Right lobe of liver (tissue), 6 donors: ENCODE measurements at regions not wholly inside any gene's neighbourhood (a gene's known extent, or its start where the extent isn't known, plus 50 kb on each side); places are given as distances from the start of the nearest gene placed in this dataset.

Source experiments
- ATAC-seq, 4 donors: fragments of 200-7000 bp; cut with Tn5 transposase; one replicate each; pipeline ENCODE4 v1.9.1; 2020; ENCODE audit warnings: mild to moderate bottlenecking in 4 of 4, moderate library complexity in 4 of 4
- DNase-seq, 3 donors: peaks; one replicate each; pipeline ENCODE4 v3.0.0-alpha.2; 2020
- H3K27ac ChIP-seq, 3 donors: fragments of 200-600 bp; one replicate each; pipeline ENCODE4 v1.8.0; 2022
- H3K27me3 ChIP-seq, 2 donors: fragments of 200-600 bp; one replicate each; pipeline ENCODE4 v1.8.0; 2022
- H3K36me3 ChIP-seq, 4 donors: fragments of 200-600 bp; sonication (generic) in 1 of 4; one replicate each; pipeline versions ENCODE4 v1.5.1 to v1.8.0; 2017 to 2022; ENCODE audit warnings: control low read depth in 1 of 4
- H3K4me1 ChIP-seq, 4 donors: fragments of 200-600 bp; sonication (generic) in 1 of 4; one replicate each; pipeline versions ENCODE4 v1.5.1 to v1.8.0; 2017 to 2022; ENCODE audit warnings: control low read depth in 1 of 4
- H3K4me3 ChIP-seq, 3 donors: fragments of 200-600 bp; one replicate each; pipeline ENCODE4 v1.8.0; 2022
- H3K9me3 ChIP-seq, 4 donors: fragments of 200-600 bp; sonication (generic) in 1 of 4; one replicate each; pipeline versions ENCODE4 v1.5.1 to v1.8.0; 2017 to 2022; ENCODE audit warnings: control low read depth in 1 of 4
- POLR2A ChIP-seq: fragments of 450-650 bp; IDR thresholded peaks from one replicate; pipeline ENCODE4 v1.6.1; 2017; ENCODE audit warnings: antibody characterized with exemption, mild to moderate bottlenecking
- WGBS: methylation state at CpG from one replicate; pipeline ENCODE4 v1.1.6; 2018; ENCODE audit warnings: low coverage, low lambda C conversion rate; ENCODE audit not compliant: insufficient coverage; ENCODE audit errors: missing lambda C conversion rate; 5-methylcytosine and 5-hydroxymethylcytosine counted together
- intact Hi-C, 2 donors: fragments of 100-400 bp; cut with DNase I; formaldehyde crosslinking; loops; one replicate each; pipeline versions ENCODE4 v1.11.2 to v1.14.1; 2022
- TF ChIP-seq, protein P1 (sequence below), 4 donors: fragments of 200-600 bp in 3 of 4; fragments of 450-650 bp in 1 of 4; IDR thresholded peaks; one replicate each; pipeline versions ENCODE4 v1.5.1 to v1.8.0; 2016 to 2022; ENCODE audit warnings: antibody characterized with exemption in 4 of 4, mild to moderate bottlenecking in 2 of 4
- donor health status: DM: no; HTN: yes; CAD: no.
- donor health status: DM: no; HTN: no; CAD: no.
- donor health status: DM: no; HTN: no; CAD: no.
- donor health status: DM: no; HTN: yes; CAD: no.
- donor health status: DM: no; HTN: yes; CAD: no.

DNA sequence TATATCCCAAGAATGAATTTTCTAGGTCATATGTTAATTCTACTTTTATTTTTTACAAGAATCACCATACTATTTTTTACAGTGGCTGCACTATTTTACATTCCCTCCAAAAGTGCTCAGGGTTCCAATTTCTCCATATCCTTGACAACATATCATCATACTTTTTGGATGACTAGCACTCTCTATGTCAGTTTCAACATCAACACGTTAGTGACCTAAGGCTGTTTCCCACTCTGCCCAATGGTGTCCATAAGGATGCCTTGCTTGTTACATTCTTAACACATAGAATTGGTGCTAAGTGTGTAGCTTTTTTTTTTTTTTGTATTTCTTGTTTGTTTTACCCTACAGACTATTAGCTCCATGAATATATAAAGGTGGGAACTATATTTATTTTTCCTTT is 175.4 kb downstream of the PCDH10 start:
- intact Hi-C loops: no loop called here
- H3K36me3 ChIP-seq: no peaks in the 10 kb centered on the region
- no peak for ATAC-seq

DNA sequence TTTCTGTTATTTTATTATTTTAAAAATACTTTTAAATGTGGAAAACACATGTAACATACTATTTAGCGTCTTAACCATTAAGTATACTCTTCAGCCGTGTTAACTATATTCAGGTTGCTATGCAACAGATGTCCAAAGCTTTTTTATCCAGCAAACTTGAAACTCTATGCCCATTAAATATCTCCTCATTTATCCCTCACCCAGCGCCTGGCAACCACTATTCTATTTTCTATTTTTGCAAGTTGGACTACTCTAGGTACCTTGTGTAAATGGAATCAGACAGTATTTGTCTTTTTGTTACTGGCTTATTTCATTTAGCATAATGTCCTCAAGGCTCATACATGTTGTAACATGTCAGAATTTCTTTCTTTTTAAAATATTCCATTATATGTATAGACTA is 174.6 kb downstream of the PCDH10 start:
- Histone ChIP-seq H3K36me3 (no peaks in the 10 kb centered on the region), H3K9me3 (no peaks in the 10 kb centered on the region), H3K4me3 (no peak overlapping the region), H3K27me3 (no peaks in the 10 kb centered on the region), H3K27ac (no peak overlapping the region), H3K4me1 (no peaks in the 10 kb centered on the region)
- TF ChIP-seq, protein P1, sequence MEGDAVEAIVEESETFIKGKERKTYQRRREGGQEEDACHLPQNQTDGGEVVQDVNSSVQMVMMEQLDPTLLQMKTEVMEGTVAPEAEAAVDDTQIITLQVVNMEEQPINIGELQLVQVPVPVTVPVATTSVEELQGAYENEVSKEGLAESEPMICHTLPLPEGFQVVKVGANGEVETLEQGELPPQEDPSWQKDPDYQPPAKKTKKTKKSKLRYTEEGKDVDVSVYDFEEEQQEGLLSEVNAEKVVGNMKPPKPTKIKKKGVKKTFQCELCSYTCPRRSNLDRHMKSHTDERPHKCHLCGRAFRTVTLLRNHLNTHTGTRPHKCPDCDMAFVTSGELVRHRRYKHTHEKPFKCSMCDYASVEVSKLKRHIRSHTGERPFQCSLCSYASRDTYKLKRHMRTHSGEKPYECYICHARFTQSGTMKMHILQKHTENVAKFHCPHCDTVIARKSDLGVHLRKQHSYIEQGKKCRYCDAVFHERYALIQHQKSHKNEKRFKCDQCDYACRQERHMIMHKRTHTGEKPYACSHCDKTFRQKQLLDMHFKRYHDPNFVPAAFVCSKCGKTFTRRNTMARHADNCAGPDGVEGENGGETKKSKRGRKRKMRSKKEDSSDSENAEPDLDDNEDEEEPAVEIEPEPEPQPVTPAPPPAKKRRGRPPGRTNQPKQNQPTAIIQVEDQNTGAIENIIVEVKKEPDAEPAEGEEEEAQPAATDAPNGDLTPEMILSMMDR (IDR thresholded peaks at IDR 0.05): no peak
- TF ChIP-seq POLR2A: no peak
- intact Hi-C loops: no loop called here
- DNase-seq: no peak
- 64% methylated on average over 3 of the region's 3 CpGs for WGBS
- no peak for ATAC-seq

More for the DNA sequence above, 175.4 kb downstream of the PCDH10 start:
- WGBS: 35% methylated on average over 1 of the region's 1 CpG
- TF ChIP-seq, protein P1 (IDR thresholded peaks at IDR 0.05): no peak
- TF ChIP-seq POLR2A: no peak
- H3K9me3 ChIP-seq: no peaks in the 10 kb centered on the region
- H3K27me3 ChIP-seq: no peaks in the 10 kb centered on the region
- H3K27ac ChIP-seq: no peak overlapping the region
- no peak overlapping the region for H3K4me3 ChIP-seq
- H3K4me1 ChIP-seq: no peaks in the 10 kb centered on the region
- DNase-seq: no peak

DNA sequence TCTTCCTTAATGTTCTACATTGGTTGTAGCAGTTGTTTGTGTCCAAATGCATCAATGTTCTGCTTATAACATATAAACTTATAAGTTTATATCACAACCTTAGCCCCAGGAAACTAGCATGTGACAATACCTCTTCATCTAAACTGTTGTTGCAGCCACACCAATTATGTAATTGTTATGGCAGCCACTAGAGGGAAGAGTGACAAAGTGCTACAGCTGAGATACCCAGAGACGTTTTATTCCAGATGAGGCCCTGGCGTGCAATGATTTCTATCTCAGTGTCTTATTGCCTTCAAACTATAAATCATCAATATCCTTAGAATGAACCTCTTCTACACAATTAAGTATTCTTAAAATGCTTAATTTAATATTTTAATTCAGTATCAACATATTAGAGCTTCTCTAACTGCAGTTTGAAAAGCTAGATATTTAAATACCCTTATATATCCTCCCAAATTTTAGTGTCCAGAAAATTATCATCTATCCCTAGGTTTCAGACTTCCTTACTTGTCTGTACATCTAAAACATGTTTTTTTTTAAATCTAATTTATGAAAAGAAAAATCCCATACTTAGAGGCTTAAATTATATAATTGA is 171.6 kb downstream of the PCDH10 start:
- H3K36me3 ChIP-seq: no peaks in the 10 kb centered on the region
- no peak overlapping the region for H3K27ac ChIP-seq
- no peaks in the 10 kb centered on the region for H3K9me3 ChIP-seq
- ATAC-seq (peak; percentile 63 to 75 (median 70)), DNase-seq (no peak)
- H3K4me3 ChIP-seq: no peak overlapping the region
- 2% methylated on average over 2 of the region's 2 CpGs for WGBS
- no peaks in the 10 kb centered on the region for H3K27me3 ChIP-seq
- intact Hi-C loops: no loop called here
- H3K4me1 ChIP-seq: no peaks in the 10 kb centered on the region
- TF ChIP-seq POLR2A: no peak
- TF ChIP-seq, protein P1 (IDR thresholded peaks at IDR 0.05): peak; percentile 38 to 53 (median 50)

DNA sequence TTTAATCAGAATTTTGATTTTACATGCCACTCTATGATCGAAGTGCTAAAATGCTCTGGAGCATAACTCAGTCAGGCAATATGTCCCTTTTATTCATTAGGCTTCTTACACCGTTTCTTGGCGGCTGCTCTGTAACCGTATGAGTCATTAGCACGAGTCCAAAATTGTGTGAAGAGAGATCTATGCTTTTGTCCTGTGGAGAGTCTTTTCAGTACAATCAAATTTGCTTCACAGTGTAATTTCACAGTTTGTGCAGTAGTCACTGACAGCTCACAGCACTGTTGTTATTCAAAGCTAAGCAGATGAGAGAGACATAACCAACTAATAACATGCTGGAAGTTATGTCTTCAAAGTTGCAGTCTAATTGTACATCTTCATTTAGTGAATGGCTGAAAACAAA is 167.8 kb downstream of the PCDH10 start:
- 53% methylated on average over 5 of the region's 5 CpGs for WGBS
- Histone ChIP-seq H3K27ac (no peak overlapping the region), H3K4me1 (no peaks in the 10 kb centered on the region), H3K9me3 (no peaks in the 10 kb centered on the region), H3K36me3 (no peaks in the 10 kb centered on the region), H3K4me3 (no peak overlapping the region), H3K27me3 (no peaks in the 10 kb centered on the region)
- TF ChIP-seq, protein P1 (IDR thresholded peaks at IDR 0.05): no peak
- no peak for TF ChIP-seq POLR2A
- intact Hi-C loops: no loop called here
- DNase-seq (no peak), ATAC-seq (no peak)

DNA sequence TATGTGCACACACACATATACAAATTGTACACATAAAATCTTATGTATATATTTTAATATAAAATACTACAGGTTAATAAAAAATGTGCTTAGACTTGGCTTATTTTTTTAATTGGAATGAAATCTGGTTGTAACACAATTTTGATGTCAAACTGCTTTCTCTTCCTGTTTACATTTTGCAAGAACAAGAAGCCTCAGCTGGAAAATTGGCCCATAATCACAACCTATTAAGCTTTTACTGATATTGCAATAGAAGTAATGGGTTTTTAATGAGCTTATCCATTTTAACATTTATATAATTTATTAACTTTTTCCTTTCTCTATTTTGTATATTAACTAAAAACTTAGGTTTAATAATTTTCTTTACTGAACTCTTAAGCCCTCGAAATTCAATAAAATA is 165.9 kb downstream of the PCDH10 start:
- ATAC-seq: no peak
- H3K4me1 ChIP-seq: no peaks in the 10 kb centered on the region
- TF ChIP-seq, protein P1 (IDR thresholded peaks at IDR 0.05): no peak
- no peak for TF ChIP-seq POLR2A
- 10% methylated on average over 1 of the region's 1 CpG for WGBS
- no peak overlapping the region for H3K4me3 ChIP-seq
- intact Hi-C loops: no loop called here
- DNase-seq: no peak
- no peaks in the 10 kb centered on the region for H3K36me3 ChIP-seq
- H3K27ac ChIP-seq: no peak overlapping the region
- H3K27me3 ChIP-seq: no peaks in the 10 kb centered on the region
- no peaks in the 10 kb centered on the region for H3K9me3 ChIP-seq
